K562 (cell line): ENCODE measurements at regions not wholly inside any gene's neighbourhood (a gene's known extent, or its start where the extent isn't known, plus 50 kb on each side); places are given as distances from the start of the nearest gene placed in this dataset.

Experiments
- ATAC-seq: fragments of 200-7000 bp; cut with Tn5 transposase; 3 replicates; pipeline ENCODE4 v1.9.1; 2020; ENCODE audit warnings: moderate library complexity
- BruUV-seq: library from RNA; stranded (reverse); fragments of 400-500 nt; replicated peaks from 2 replicates; lab custom pipeline; 2021; lab: Mats Ljungman, UMichigan
- CTCF ChIA-PET: fragments of 300-600 bp; formaldehyde crosslinking; extraction: SDS; loops from one replicate; lab custom pipeline; 2021; ENCODE audit warnings: low intra/inter-chr PET ratio; lab: Yijun Ruan, JAX
- POLR2A ChIA-PET: fragments of 300-600, 350-650 bp; sonication (Branson Sonifier 250); formaldehyde crosslinking; extraction: SDS; loops from one replicate; lab custom pipeline; 2021; ENCODE audit warnings: antibody characterized with exemption, inconsistent platforms; lab: Yijun Ruan, JAX
- DNase-seq, 4 experiments: peaks; one replicate each; pipeline versions ENCODE4 v3.0.0 to v3.0.0-alpha.2; 2011 to 2018; ENCODE audit warnings: low spot score in 3 of 4, mixed read lengths in 3 of 4; ENCODE audit errors: extremely low read depth in 1 of 4
- FAIRE-seq: peaks from 2 replicates; lab custom pipeline; 2011; peaks lifted over from hg19 to GRCh38; lab: Jason Lieb, UNC
- H2AFZ ChIP-seq: 2 replicates; pipeline ENCODE4 v1.6.0; 2011; ENCODE audit warnings: low read depth, low read length, control low read depth, inconsistent platforms
- H3K27ac ChIP-seq: fragments of 200-600 bp; 3 replicates; pipeline ENCODE4 v1.8.0; 2011; ENCODE audit warnings: low read depth, mild to moderate bottlenecking, control low read depth, inconsistent platforms, low read length, moderate library complexity, mixed read lengths; ENCODE audit errors: extremely low read depth
- H3K27me3 ChIP-seq, 2 experiments: fragments of 300-600 bp in 1 of 2; 2 replicates in 1 of 2; 3 replicates in 1 of 2; pipeline versions ENCODE4 v1.6.0 to v1.8.0; 2011; ENCODE audit warnings: inconsistent platforms in 2 of 2, low read length in 2 of 2, mild to moderate bottlenecking in 1 of 2, mixed read lengths in 1 of 2, moderate library complexity in 1 of 2; ENCODE audit not compliant: control insufficient read depth in 2 of 2, insufficient read depth in 2 of 2
- H3K36me3 ChIP-seq: fragments of 300-600 bp; 3 replicates; pipeline ENCODE4 v1.8.0; 2011; ENCODE audit warnings: mild to moderate bottlenecking, low read length, inconsistent platforms; ENCODE audit not compliant: control insufficient read depth, insufficient read depth
- H3K4me1 ChIP-seq, 2 experiments: fragments of 200-600 bp in 1 of 2; replicated peaks in 1 of 2; 2 replicates in 1 of 2; 3 replicates in 1 of 2; pipeline versions ENCODE4 v1.5.1 to v1.8.0; 2011; ENCODE audit warnings: inconsistent platforms in 2 of 2, low read length in 2 of 2, mild to moderate bottlenecking in 1 of 2, mixed read lengths in 1 of 2, moderate library complexity in 1 of 2; ENCODE audit not compliant: control insufficient read depth in 2 of 2, insufficient read depth in 2 of 2
- H3K4me2 ChIP-seq: 2 replicates; pipeline ENCODE4 v1.6.1; 2011; ENCODE audit warnings: low read length, control low read depth, inconsistent platforms, mixed read lengths; ENCODE audit not compliant: insufficient read depth
- H3K4me3 ChIP-seq: fragments of 200-600 bp; sonication (generic), shearing (Covaris generic); 2 replicates; pipeline ENCODE4 v1.5.1; 2016; ENCODE audit warnings: control low read depth, inconsistent platforms
- H3K79me2 ChIP-seq: fragments of 200-600 bp; 3 replicates; pipeline ENCODE4 v1.8.0; 2011; ENCODE audit warnings: low read length, inconsistent platforms; ENCODE audit not compliant: control insufficient read depth, insufficient read depth
- H3K9ac ChIP-seq, 2 experiments: 2 replicates each; pipeline versions ENCODE4 v1.6.0 to v1.6.1; 2011; ENCODE audit warnings: low read depth in 2 of 2, low read length in 2 of 2, control low read depth in 1 of 2, inconsistent platforms in 1 of 2, mild to moderate bottlenecking in 1 of 2, mixed read lengths in 1 of 2; ENCODE audit not compliant: insufficient read depth in 1 of 2
- H3K9me1 ChIP-seq: one replicate; pipeline ENCODE4 v1.6.0; 2011; ENCODE audit warnings: inconsistent platforms, mild to moderate bottlenecking, low read length, moderate library complexity; ENCODE audit not compliant: control insufficient read depth, insufficient read depth
- H3K9me3 ChIP-seq: replicated peaks from 2 replicates; pipeline ENCODE4 v1.5.1; 2011; ENCODE audit warnings: low read depth, low read length, inconsistent platforms; ENCODE audit not compliant: control insufficient read depth, insufficient read depth
- H4K20me1 ChIP-seq: replicated peaks from 2 replicates; pipeline ENCODE4 v1.6.1; 2011; ENCODE audit warnings: low read length, inconsistent platforms, mixed read lengths; ENCODE audit not compliant: control insufficient read depth, insufficient read depth
- ELF1 ChIP-seq: fragments of 200-800 bp; sonication (Bioruptor generic); IDR thresholded peaks from 2 replicates; pipeline ENCODE4 v1.6.1; 2016; ENCODE audit warnings: missing genetic modification characterization, missing compliant biosample characterization
- ETS2 ChIP-seq: IDR thresholded peaks from 2 replicates; pipeline ENCODE4 v1.6.1; 2016; ENCODE audit warnings: borderline replicate concordance, missing genetic modification characterization, mild to moderate bottlenecking, moderate library complexity, missing compliant biosample characterization; ENCODE audit not compliant: poor library complexity, severe bottlenecking
- GTF2F1 ChIP-seq: IDR thresholded peaks from 2 replicates; pipeline ENCODE4 v1.6.1; 2011; ENCODE audit warnings: low read depth, low read length, improper control_type of control experiment
- HNRNPL ChIP-seq: fragments of 200-400 bp; formaldehyde crosslinking; IDR thresholded peaks from 2 replicates; pipeline ENCODE4 v1.6.1; 2017; ENCODE audit warnings: low read depth, mild to moderate bottlenecking, low read length
- KLF13 ChIP-seq: fragments of 450-650 bp; IDR thresholded peaks from 2 replicates; pipeline ENCODE4 v1.6.1; 2016; ENCODE audit warnings: missing genetic modification characterization, low read depth, mild to moderate bottlenecking, missing compliant biosample characterization, moderate library complexity, borderline replicate concordance
- NCOR1 ChIP-seq: fragments of 450-650 bp; IDR thresholded peaks from 2 replicates; pipeline ENCODE4 v1.6.1; 2016; ENCODE audit warnings: mild to moderate bottlenecking, moderate library complexity
- POLR2A ChIP-seq: fragments of 450-650 bp; conservative IDR thresholded peaks from 2 replicates; pipeline ENCODE4 v1.6.1; 2016
- TRIM28 ChIP-seq: fragments of 450-650 bp; IDR thresholded peaks from 2 replicates; pipeline ENCODE4 v1.6.1; 2017
- ZC3H8 ChIP-seq: fragments of 450-650 bp; IDR thresholded peaks from 2 replicates; pipeline ENCODE4 v1.6.1; 2017
- WGBS: fragments of 100-300 bp; shearing (Covaris generic); methylation state at CpG from one replicate; pipeline ENCODE4 v1.1.6; 2016; ENCODE audit warnings: low coverage, mixed read lengths; ENCODE audit not compliant: insufficient coverage; ENCODE audit errors: missing lambda C conversion rate; 5-methylcytosine and 5-hydroxymethylcytosine counted together
- in situ Hi-C: fragments of 300-500 bp; cut with MboI; formaldehyde crosslinking; loops from 4 replicates; pipeline ENCODE4 v1.15.0; 2018; ENCODE audit warnings: inconsistent platforms, mixed read lengths
- intact Hi-C: fragments of 100-400 bp; cut with micrococcal nuclease; formaldehyde crosslinking; loops from 2 replicates; pipeline ENCODE4 v1.14.2; 2022
- TF ChIP-seq, protein P1 (sequence below): IDR thresholded peaks from 2 replicates; pipeline ENCODE4 v1.6.1; 2011; ENCODE audit warnings: borderline replicate concordance, low read depth, mild to moderate bottlenecking, moderate library complexity, low read length; ENCODE audit not compliant: insufficient read depth, poor library complexity, severe bottlenecking
- TF ChIP-seq, protein P2 (sequence below): fragments of 200-800 bp; sonication (Bioruptor generic); IDR thresholded peaks from 2 replicates; pipeline ENCODE4 v1.6.1; 2017; ENCODE audit warnings: missing genetic modification characterization, missing compliant biosample characterization
- TF ChIP-seq, protein P3 (sequence below): sonication (generic); formaldehyde crosslinking; IDR thresholded peaks from 2 replicates; pipeline ENCODE4 v1.5.0; 2020; ENCODE audit warnings: missing genetic modification reagents

DNA sequence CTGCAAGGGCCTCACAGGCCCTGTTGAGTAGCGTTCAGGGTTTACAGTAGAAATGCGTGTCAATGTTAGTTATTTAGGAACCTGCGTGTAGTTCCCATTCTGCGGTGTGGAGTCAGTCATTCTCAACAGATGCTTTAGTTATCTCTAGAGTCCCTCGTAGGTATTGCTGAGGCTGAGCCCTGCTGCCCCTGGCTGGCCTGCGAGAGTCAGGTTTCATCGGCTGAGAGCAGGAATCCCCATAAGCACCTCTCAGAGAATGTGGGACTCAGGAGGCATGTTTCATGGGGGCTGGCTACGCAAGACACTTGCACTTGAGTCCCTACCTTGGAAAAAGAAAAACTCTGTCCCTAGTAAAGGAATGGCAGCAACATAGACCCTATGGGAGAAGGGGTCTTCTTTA is 347.5 kb upstream of the ASIC2 start:
- in situ Hi-C loops (no loop called here), intact Hi-C loops (no loop called here)
- Histone ChIP-seq H3K4me3 (no peak overlapping the region), H3K4me1 (no peaks in the 10 kb centered on the region), H3K79me2 (no peaks in the 10 kb centered on the region), H3K36me3 (no peaks in the 10 kb centered on the region), H3K4me2 (no peak overlapping the region), H3K27ac (no peak overlapping the region), H4K20me1 (no peaks in the 10 kb centered on the region), H3K9me1 (no peaks in the 10 kb centered on the region), H2AFZ (no peak overlapping the region)
- CTCF ChIA-PET: no interaction called here
- WGBS: 2% methylated on average over 8 of the region's 8 CpGs
- FAIRE-seq: no peak
- no peak for DNase-seq
- ATAC-seq: no peak
- BruUV-seq: no TSS peak
- TF ChIP-seq POLR2A (no peak), NCOR1 (no peak), TRIM28 (no peak), ELF1 (tag) (no peak), HNRNPL (no peak), GTF2F1 (no peak), ZC3H8 (no peak), ETS2 (tag) (no peak), KLF13 (tag) (no peak)
- TF ChIP-seq, protein P1, sequence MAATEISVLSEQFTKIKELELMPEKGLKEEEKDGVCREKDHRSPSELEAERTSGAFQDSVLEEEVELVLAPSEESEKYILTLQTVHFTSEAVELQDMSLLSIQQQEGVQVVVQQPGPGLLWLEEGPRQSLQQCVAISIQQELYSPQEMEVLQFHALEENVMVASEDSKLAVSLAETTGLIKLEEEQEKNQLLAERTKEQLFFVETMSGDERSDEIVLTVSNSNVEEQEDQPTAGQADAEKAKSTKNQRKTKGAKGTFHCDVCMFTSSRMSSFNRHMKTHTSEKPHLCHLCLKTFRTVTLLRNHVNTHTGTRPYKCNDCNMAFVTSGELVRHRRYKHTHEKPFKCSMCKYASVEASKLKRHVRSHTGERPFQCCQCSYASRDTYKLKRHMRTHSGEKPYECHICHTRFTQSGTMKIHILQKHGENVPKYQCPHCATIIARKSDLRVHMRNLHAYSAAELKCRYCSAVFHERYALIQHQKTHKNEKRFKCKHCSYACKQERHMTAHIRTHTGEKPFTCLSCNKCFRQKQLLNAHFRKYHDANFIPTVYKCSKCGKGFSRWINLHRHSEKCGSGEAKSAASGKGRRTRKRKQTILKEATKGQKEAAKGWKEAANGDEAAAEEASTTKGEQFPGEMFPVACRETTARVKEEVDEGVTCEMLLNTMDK: no peak
- TF ChIP-seq, protein P2, sequence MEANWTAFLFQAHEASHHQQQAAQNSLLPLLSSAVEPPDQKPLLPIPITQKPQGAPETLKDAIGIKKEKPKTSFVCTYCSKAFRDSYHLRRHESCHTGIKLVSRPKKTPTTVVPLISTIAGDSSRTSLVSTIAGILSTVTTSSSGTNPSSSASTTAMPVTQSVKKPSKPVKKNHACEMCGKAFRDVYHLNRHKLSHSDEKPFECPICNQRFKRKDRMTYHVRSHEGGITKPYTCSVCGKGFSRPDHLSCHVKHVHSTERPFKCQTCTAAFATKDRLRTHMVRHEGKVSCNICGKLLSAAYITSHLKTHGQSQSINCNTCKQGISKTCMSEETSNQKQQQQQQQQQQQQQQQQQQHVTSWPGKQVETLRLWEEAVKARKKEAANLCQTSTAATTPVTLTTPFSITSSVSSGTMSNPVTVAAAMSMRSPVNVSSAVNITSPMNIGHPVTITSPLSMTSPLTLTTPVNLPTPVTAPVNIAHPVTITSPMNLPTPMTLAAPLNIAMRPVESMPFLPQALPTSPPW (CRISPR knock-in tag): no peak
- TF ChIP-seq, protein P3, sequence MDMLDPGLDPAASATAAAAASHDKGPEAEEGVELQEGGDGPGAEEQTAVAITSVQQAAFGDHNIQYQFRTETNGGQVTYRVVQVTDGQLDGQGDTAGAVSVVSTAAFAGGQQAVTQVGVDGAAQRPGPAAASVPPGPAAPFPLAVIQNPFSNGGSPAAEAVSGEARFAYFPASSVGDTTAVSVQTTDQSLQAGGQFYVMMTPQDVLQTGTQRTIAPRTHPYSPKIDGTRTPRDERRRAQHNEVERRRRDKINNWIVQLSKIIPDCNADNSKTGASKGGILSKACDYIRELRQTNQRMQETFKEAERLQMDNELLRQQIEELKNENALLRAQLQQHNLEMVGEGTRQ (CRISPR knock-in tag): no peak
- TF ChIP-seq, all 486 proteins: peak for 0
- no peak overlapping the region for H3K9ac ChIP-seq
- H3K27me3 ChIP-seq: no peaks in the 10 kb centered on the region
- POLR2A ChIA-PET: no interaction called here
- H3K9me3 ChIP-seq: no peaks in the 10 kb centered on the region
